Endodermal cell (in vitro differentiated cells): ENCODE measurements at regions not wholly inside any gene's neighbourhood (a gene's known extent, or its start where the extent isn't known, plus 50 kb on each side); places are given as distances from the start of the nearest gene placed in this dataset.

Source experiments
- DNase-seq: peaks from one replicate; pipeline ENCODE4 v3.0.0-alpha.2; 2017
- H3K27ac ChIP-seq: 2 replicates; pipeline ENCODE4 v1.5.1; 2013; ENCODE audit warnings: mild to moderate bottlenecking, low read depth, low read length, moderate library complexity
- H3K27me3 ChIP-seq: 2 replicates; pipeline ENCODE4 v1.6.1; 2013; ENCODE audit warnings: mild to moderate bottlenecking, low read length, moderate library complexity; ENCODE audit not compliant: insufficient read depth, control insufficient read depth, poor library complexity, severe bottlenecking
- H3K36me3 ChIP-seq: 2 replicates; pipeline ENCODE4 v1.7.0; 2013; ENCODE audit warnings: mild to moderate bottlenecking, low read length, moderate library complexity; ENCODE audit not compliant: control insufficient read depth, insufficient read depth
- H3K4me1 ChIP-seq: one replicate; pipeline ENCODE4 v1.7.0; 2013; ENCODE audit warnings: low read length; ENCODE audit not compliant: control insufficient read depth, insufficient read depth
- H3K4me3 ChIP-seq: 2 replicates; pipeline ENCODE4 v1.5.1; 2013; ENCODE audit warnings: mild to moderate bottlenecking, low read length, moderate library complexity
- H3K9ac ChIP-seq: 2 replicates; pipeline ENCODE4 v1.6.1; 2013; ENCODE audit warnings: mild to moderate bottlenecking, low read length, moderate library complexity; ENCODE audit not compliant: poor library complexity, severe bottlenecking; ENCODE audit errors: extremely low read depth
- H3K9me3 ChIP-seq: 2 replicates; pipeline ENCODE4 v1.6.1; 2013; ENCODE audit warnings: mild to moderate bottlenecking, low read length, moderate library complexity; ENCODE audit not compliant: control insufficient read depth
- H3K27ac Mint-ChIP-seq: 2 replicates; pipeline ENCODE4 v1.8.0; 2020; ENCODE audit warnings: mixed read lengths
- H3K27me3 Mint-ChIP-seq: 2 replicates; pipeline ENCODE4 v1.8.0; 2021; ENCODE audit warnings: mild to moderate bottlenecking, mixed read lengths; ENCODE audit not compliant: insufficient read depth
- H3K36me3 Mint-ChIP-seq: 2 replicates; pipeline ENCODE4 v1.8.0; 2020; ENCODE audit warnings: low read depth, mixed read lengths
- H3K4me1 Mint-ChIP-seq: 2 replicates; pipeline ENCODE4 v1.8.0; 2020; ENCODE audit warnings: mixed read lengths
- H3K4me3 Mint-ChIP-seq: 2 replicates; pipeline ENCODE4 v1.8.0; 2020; ENCODE audit warnings: mild to moderate bottlenecking, moderate library complexity, mixed read lengths
- H3K9me3 Mint-ChIP-seq: 2 replicates; pipeline ENCODE4 v1.8.0; 2020; ENCODE audit warnings: mild to moderate bottlenecking, mixed read lengths
- WGBS, 2 experiments: methylation state at CpG; one replicate each; pipeline versions ENCODE4 v1.1.5 to v1.1.7; 2013; ENCODE audit warnings: missing lambda C conversion rate in 2 of 2, mixed read lengths in 1 of 2; ENCODE audit not compliant: insufficient coverage in 1 of 2, insufficient read length in 1 of 2; 5-methylcytosine and 5-hydroxymethylcytosine counted together
- TF ChIP-seq, protein P1 (sequence below): fragments of 200-600 bp; sonication (generic); conservative IDR thresholded peaks from 2 replicates; pipeline ENCODE4 v1.5.0; 2021; ENCODE audit warnings: antibody characterized with exemption, mild to moderate bottlenecking

DNA sequence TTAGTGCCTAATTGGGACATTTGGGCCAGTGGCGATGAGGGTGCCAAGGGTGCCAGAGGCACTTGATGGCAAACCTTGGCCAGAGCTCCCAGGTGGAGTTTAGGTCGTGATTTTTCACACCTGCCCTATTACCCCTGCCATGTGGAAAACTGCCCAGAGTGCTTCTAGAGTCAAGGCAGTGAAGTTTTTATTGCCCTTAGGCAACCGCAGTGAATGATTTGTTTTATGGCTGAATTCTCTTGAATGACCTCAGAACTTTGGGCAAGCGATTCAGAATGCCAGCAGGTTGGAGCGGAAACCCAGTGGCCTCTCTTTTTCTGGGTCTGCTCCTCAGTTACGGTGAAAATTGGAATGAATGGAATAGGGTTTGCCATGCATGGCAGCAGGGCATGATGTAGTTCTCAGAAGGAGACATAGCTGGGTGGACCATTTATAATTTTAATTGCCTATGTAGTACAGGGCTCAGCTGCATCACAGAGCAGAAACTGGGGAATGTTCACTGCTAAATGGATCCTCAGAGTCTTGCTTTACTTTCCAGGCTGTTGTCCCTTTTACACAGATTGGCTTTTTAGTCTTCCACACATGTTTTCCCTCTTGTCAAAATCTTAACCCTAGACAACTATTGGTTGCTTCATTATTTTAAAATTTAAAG is 820.0 kb upstream of the SEMA6A start:
- H3K36me3 Mint-ChIP-seq: no peaks in the 10 kb centered on the region
- no peaks in the 10 kb centered on the region for H3K36me3 ChIP-seq
- H3K27ac Mint-ChIP-seq: no peak overlapping the region
- no peaks in the 10 kb centered on the region for H3K4me1 Mint-ChIP-seq
- H3K9ac ChIP-seq: no peak overlapping the region
- H3K4me1 ChIP-seq: no peaks in the 10 kb centered on the region
- no peak overlapping the region for H3K4me3 Mint-ChIP-seq
- H3K9me3 Mint-ChIP-seq: peaks cover 2% of the 10 kb centered on the region
- WGBS, 2 experiments: 94 to 97% methylated on average over 3 to 6 of the region's 6 CpGs
- no peaks in the 10 kb centered on the region for H3K27me3 ChIP-seq
- H3K4me3 ChIP-seq: no peak overlapping the region
- DNase-seq: no peak
- no peaks in the 10 kb centered on the region for H3K27me3 Mint-ChIP-seq
- no peak overlapping the region for H3K27ac ChIP-seq
- TF ChIP-seq, protein P1, sequence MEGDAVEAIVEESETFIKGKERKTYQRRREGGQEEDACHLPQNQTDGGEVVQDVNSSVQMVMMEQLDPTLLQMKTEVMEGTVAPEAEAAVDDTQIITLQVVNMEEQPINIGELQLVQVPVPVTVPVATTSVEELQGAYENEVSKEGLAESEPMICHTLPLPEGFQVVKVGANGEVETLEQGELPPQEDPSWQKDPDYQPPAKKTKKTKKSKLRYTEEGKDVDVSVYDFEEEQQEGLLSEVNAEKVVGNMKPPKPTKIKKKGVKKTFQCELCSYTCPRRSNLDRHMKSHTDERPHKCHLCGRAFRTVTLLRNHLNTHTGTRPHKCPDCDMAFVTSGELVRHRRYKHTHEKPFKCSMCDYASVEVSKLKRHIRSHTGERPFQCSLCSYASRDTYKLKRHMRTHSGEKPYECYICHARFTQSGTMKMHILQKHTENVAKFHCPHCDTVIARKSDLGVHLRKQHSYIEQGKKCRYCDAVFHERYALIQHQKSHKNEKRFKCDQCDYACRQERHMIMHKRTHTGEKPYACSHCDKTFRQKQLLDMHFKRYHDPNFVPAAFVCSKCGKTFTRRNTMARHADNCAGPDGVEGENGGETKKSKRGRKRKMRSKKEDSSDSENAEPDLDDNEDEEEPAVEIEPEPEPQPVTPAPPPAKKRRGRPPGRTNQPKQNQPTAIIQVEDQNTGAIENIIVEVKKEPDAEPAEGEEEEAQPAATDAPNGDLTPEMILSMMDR: no peak
- H3K9me3 ChIP-seq: no peaks in the 10 kb centered on the region

DNA sequence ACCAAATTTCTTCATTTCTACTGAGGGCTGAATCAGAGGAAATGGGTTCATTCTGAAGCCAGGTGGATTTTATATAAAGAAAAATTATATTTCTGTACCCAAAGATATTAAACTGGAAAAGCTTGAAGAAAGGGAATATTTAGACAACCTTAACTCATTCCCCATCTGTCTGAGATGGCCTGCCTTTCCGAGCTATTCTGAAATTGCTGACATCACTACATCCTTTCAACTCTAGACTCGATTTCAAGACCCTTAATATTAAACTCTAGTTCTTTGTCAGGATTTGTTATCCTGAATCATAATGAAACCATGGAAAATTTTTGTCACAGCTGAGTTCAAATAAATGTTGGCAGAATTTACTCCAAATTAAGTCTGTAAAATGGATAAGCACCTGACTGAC is 818.5 kb upstream of the SEMA6A start:
- no peaks in the 10 kb centered on the region for H3K27me3 Mint-ChIP-seq
- no peaks in the 10 kb centered on the region for H3K36me3 ChIP-seq
- no peaks in the 10 kb centered on the region for H3K36me3 Mint-ChIP-seq
- H3K9me3 Mint-ChIP-seq: peaks cover 4% of the 10 kb centered on the region
- no peak overlapping the region for H3K9ac ChIP-seq
- H3K4me1 Mint-ChIP-seq: no peaks in the 10 kb centered on the region
- no peak overlapping the region for H3K27ac Mint-ChIP-seq
- DNase-seq: no peak
- WGBS, 2 experiments: 89% methylated on average over 2 of the region's 2 CpGs; no CpG with 5 or more reads in 1 of the 2 experiments
- no peak overlapping the region for H3K4me3 ChIP-seq
- TF ChIP-seq, protein P1: no peak
- no peaks in the 10 kb centered on the region for H3K9me3 ChIP-seq
- no peaks in the 10 kb centered on the region for H3K4me1 ChIP-seq
- H3K27ac ChIP-seq: no peak overlapping the region
- no peaks in the 10 kb centered on the region for H3K27me3 ChIP-seq
- no peak overlapping the region for H3K4me3 Mint-ChIP-seq

DNA sequence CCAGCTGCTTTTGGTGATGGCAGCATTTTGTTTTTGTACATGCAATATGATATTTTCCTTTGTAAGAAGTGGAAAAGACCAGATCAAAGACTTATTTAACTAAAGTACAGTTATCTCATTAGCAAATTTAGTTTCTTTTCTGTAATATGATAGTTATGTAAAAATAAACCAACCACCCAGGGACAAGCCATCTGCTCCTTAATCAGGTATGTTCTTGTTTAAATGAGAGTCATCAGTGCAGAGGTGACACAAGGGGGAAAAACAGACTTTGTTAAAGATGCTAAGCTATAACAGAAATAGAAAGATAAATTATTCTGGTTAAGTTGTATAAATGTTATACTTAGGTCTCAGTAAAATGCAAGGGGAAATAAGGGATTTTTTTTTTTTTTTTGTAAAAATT is 805.7 kb upstream of the SEMA6A start:
- DNase-seq: no peak
- H3K4me3 Mint-ChIP-seq: no peak overlapping the region
- H3K36me3 Mint-ChIP-seq: no peaks in the 10 kb centered on the region
- no peaks in the 10 kb centered on the region for H3K36me3 ChIP-seq
- H3K4me1 Mint-ChIP-seq: no peaks in the 10 kb centered on the region
- H3K27me3 ChIP-seq: no peaks in the 10 kb centered on the region
- no peak overlapping the region for H3K9ac ChIP-seq
- H3K9me3 ChIP-seq: no peaks in the 10 kb centered on the region
- no peak overlapping the region for H3K27ac ChIP-seq
- H3K27ac Mint-ChIP-seq: no peak overlapping the region
- H3K27me3 Mint-ChIP-seq: peaks cover 5% of the 10 kb centered on the region
- TF ChIP-seq, protein P1: no peak
- H3K9me3 Mint-ChIP-seq: no peaks in the 10 kb centered on the region
- no peak overlapping the region for H3K4me3 ChIP-seq
- H3K4me1 ChIP-seq: no peaks in the 10 kb centered on the region
